CD14-positive monocyte (primary cell): ENCODE measurements at regions not wholly inside any gene's neighbourhood (a gene's known extent, or its start where the extent isn't known, plus 50 kb on each side); places are given as distances from the start of the nearest gene placed in this dataset.

Source experiments
- DNase-seq, 3 donors: peaks; one replicate each; pipeline ENCODE4 v3.0.0-alpha.2; 2011 to 2022
- H2AFZ ChIP-seq: 2 replicates; pipeline ENCODE4 v1.6.0; 2012; ENCODE audit warnings: mild to moderate bottlenecking, low read depth, low read length, inconsistent platforms; ENCODE audit not compliant: insufficient read depth, poor library complexity, severe bottlenecking
- H3K27ac ChIP-seq, 2 donors: 1 replicate in 1 of 2; 2 replicates in 1 of 2; pipeline ENCODE4 v1.5.1; 2012 to 2013; ENCODE audit warnings: low read length in 2 of 2, control low read depth in 1 of 2, inconsistent platforms in 1 of 2, low read depth in 1 of 2, mild to moderate bottlenecking in 1 of 2
- H3K27me3 ChIP-seq, 2 donors: one replicate each; pipeline versions ENCODE4 v1.6.0 to v1.6.1; 2011 to 2013; ENCODE audit warnings: low read length in 2 of 2; ENCODE audit not compliant: control insufficient read depth in 2 of 2, insufficient read depth in 2 of 2
- H3K36me3 ChIP-seq, 2 donors: replicated peaks in 1 of 2; 1 replicate in 1 of 2; 2 replicates in 1 of 2; pipeline versions ENCODE4 v1.5.1 to v1.6.1; 2012 to 2013; ENCODE audit warnings: low read length in 2 of 2, control low read depth in 1 of 2, inconsistent platforms in 1 of 2, mild to moderate bottlenecking in 1 of 2; ENCODE audit not compliant: insufficient read depth in 2 of 2, control insufficient read depth in 1 of 2
- H3K4me1 ChIP-seq, 2 donors: 1 replicate in 1 of 2; 2 replicates in 1 of 2; pipeline versions ENCODE4 v1.5.1 to v1.6.1; 2012 to 2013; ENCODE audit warnings: low read length in 2 of 2, control low read depth in 1 of 2, inconsistent platforms in 1 of 2, mild to moderate bottlenecking in 1 of 2, moderate library complexity in 1 of 2; ENCODE audit not compliant: insufficient read depth in 2 of 2, control insufficient read depth in 1 of 2
- H3K4me2 ChIP-seq: replicated peaks from 2 replicates; pipeline ENCODE3; 2012; ENCODE audit warnings: low read length, moderate library complexity, mild to moderate bottlenecking; ENCODE audit not compliant: poor library complexity, severe bottlenecking; ENCODE audit errors: extremely low read depth
- H3K4me3 ChIP-seq, 3 experiments: fragments of 200-600 bp in 1 of 3; sonication (generic) in 1 of 3; replicated peaks in 1 of 3; 1 replicate in 2 of 3; 2 replicates in 1 of 3; pipeline ENCODE4 v1.5.1; 2011 to 2013; ENCODE audit warnings: low read length in 3 of 3, mild to moderate bottlenecking in 3 of 3, control low read depth in 2 of 3, low read depth in 2 of 3, inconsistent platforms in 1 of 3, moderate library complexity in 1 of 3
- H3K79me2 ChIP-seq: 2 replicates; pipeline ENCODE4 v1.6.0; 2012; ENCODE audit warnings: mild to moderate bottlenecking, control low read depth, inconsistent platforms, low read length, moderate library complexity; ENCODE audit not compliant: insufficient read depth
- H3K9ac ChIP-seq: 2 replicates; pipeline ENCODE4 v1.6.0; 2017; ENCODE audit warnings: low read length, mild to moderate bottlenecking; ENCODE audit not compliant: insufficient read depth, poor library complexity, severe bottlenecking
- H3K9me3 ChIP-seq, 2 donors: replicated peaks in 1 of 2; 1 replicate in 1 of 2; 2 replicates in 1 of 2; pipeline versions ENCODE4 v1.5.1 to v1.6.1; 2012 to 2013; ENCODE audit warnings: low read length in 2 of 2, control low read depth in 1 of 2; ENCODE audit not compliant: control insufficient read depth in 1 of 2, insufficient read depth in 1 of 2
- H4K20me1 ChIP-seq: 2 replicates; pipeline ENCODE4 v1.6.0; 2012; ENCODE audit warnings: mild to moderate bottlenecking, low read length, control low read depth, moderate library complexity; ENCODE audit not compliant: insufficient read depth
- H3K27ac Mint-ChIP-seq, 7 donors: one replicate each; pipeline ENCODE4 v1.8.0; 2020; ENCODE audit warnings: mild to moderate bottlenecking in 7 of 7, mixed read lengths in 7 of 7, moderate library complexity in 6 of 7, inconsistent platforms in 2 of 7
- H3K27me3 Mint-ChIP-seq, 3 donors: one replicate each; pipeline ENCODE4 v1.8.0; 2021 to 2022; ENCODE audit warnings: low read depth in 3 of 3, mild to moderate bottlenecking in 3 of 3, mixed read lengths in 3 of 3, moderate library complexity in 3 of 3, inconsistent platforms in 1 of 3
- H3K36me3 Mint-ChIP-seq, 2 donors: one replicate each; pipeline ENCODE4 v1.8.0; 2020; ENCODE audit warnings: mixed read lengths in 2 of 2, inconsistent platforms in 1 of 2, mild to moderate bottlenecking in 1 of 2
- H3K4me1 Mint-ChIP-seq: one replicate; pipeline ENCODE4 v1.8.0; 2020; ENCODE audit warnings: mild to moderate bottlenecking, mixed read lengths
- H3K4me3 Mint-ChIP-seq, 2 donors: one replicate each; pipeline ENCODE4 v1.8.0; 2020; ENCODE audit warnings: mild to moderate bottlenecking in 2 of 2, mixed read lengths in 2 of 2, moderate library complexity in 1 of 2
- H3K9me3 Mint-ChIP-seq, 7 donors: one replicate each; pipeline ENCODE4 v1.8.0; 2020 to 2022; ENCODE audit warnings: mixed read lengths in 7 of 7, mild to moderate bottlenecking in 6 of 7, moderate library complexity in 6 of 7, inconsistent platforms in 2 of 7
- WGBS: methylation state at CpG from one replicate; pipeline ENCODE4 v1.1.5; 2013; ENCODE audit warnings: missing lambda C conversion rate; ENCODE audit not compliant: insufficient coverage; 5-methylcytosine and 5-hydroxymethylcytosine counted together
- intact Hi-C, 2 donors: fragments of 100-400 bp; cut with micrococcal nuclease; formaldehyde crosslinking; loops; one replicate each; pipeline versions ENCODE4 v1.15.0 to v1.15.1; 2023
- TF ChIP-seq, protein P1 (sequence below): fragments of 200-600 bp; IDR thresholded peaks from one replicate; pipeline ENCODE4 v1.8.0; 2022; ENCODE audit warnings: antibody characterized with exemption, mild to moderate bottlenecking

DNA sequence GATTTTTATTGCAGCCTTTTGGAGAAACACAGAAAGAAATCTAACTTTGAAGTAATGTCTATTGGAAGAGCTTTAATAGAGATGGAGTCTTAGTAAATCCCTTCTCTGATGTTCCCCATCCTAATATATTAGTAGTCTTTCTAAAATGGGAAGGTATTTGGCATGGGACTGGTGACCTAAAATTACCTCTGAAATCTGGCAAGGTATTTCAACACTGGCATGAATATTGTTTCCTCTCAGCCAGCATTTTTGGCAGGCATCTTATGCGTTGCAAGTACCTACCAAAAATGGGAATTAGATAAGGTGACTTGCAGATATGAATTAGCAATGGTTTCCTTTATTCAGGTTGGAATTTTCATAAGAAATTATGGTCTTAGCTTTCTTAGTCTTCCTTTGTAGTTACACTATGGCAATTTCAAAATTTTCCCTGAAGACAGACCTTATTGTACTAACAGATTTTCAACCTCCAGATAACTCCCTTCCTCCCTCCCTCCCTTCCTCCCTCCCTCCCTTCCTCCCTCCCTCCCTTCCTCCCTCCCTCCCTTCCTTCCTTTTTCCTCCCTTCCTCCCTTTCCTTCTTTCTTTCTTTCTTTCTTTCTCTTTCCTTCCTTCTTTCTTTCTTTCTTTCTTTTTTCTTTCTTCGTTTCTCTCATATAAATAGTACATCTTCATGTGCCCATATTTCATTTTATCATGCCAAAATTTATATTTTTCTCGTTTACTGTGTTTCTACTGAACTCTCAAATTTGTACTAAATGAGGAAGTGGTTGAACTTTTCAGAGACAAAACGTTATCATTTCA lies 168.2 kb upstream of the KCNMB2 start:
- peaks cover 0 to 1% (median 0%) of the 10 kb centered on the region in 3 donors for H3K27me3 Mint-ChIP-seq
- H3K27ac Mint-ChIP-seq = peak overlapping the region in 1 of 7 donors; percentile 49

DNA sequence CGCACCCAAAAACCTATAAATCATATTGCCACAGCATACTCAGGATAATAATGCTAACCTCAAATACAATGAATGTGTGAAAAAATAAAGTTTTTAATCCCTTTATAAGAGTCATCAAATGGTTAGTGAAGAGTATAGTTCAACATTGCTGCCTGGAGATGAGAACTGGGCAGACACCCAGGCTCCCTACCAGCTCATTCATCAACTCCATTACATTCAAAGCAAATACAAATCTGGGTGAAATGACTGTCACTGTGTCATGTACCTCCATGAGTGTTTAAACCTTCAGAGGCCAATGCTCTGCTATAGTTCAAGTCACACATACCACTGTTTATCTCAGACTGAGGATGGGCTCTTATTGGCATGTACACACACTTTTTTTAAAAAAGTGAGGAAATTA lies 167.2 kb upstream of the KCNMB2 start:
- no peak overlapping the region for H3K4me3 ChIP-seq
- Mint-ChIP-seq H3K27me3 (peaks cover 0 to 1% (median 0%) of the 10 kb centered on the region in 3 donors), H3K4me3 (no peak overlapping the region), H3K4me1 (no peaks in the 10 kb centered on the region), H3K27ac (peak overlapping the region in 1 of 7 donors; percentile 40), H3K36me3 (no peaks in the 10 kb centered on the region), H3K9me3 (peaks cover 3 to 9% (median 7%) of the 10 kb centered on the region in 7 donors)
- no peak overlapping the region for H3K4me2 ChIP-seq
- H2AFZ ChIP-seq = no peak overlapping the region
- H3K27me3 ChIP-seq = no peaks in the 10 kb centered on the region
- H3K27ac ChIP-seq = no peak overlapping the region
- no peaks in the 10 kb centered on the region for H3K36me3 ChIP-seq
- no CpG with 5 or more reads among the region's 1 CpG for WGBS
- no peaks in the 10 kb centered on the region for H3K79me2 ChIP-seq
- TF ChIP-seq, protein P1, sequence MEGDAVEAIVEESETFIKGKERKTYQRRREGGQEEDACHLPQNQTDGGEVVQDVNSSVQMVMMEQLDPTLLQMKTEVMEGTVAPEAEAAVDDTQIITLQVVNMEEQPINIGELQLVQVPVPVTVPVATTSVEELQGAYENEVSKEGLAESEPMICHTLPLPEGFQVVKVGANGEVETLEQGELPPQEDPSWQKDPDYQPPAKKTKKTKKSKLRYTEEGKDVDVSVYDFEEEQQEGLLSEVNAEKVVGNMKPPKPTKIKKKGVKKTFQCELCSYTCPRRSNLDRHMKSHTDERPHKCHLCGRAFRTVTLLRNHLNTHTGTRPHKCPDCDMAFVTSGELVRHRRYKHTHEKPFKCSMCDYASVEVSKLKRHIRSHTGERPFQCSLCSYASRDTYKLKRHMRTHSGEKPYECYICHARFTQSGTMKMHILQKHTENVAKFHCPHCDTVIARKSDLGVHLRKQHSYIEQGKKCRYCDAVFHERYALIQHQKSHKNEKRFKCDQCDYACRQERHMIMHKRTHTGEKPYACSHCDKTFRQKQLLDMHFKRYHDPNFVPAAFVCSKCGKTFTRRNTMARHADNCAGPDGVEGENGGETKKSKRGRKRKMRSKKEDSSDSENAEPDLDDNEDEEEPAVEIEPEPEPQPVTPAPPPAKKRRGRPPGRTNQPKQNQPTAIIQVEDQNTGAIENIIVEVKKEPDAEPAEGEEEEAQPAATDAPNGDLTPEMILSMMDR = no peak
- H4K20me1 ChIP-seq = no peaks in the 10 kb centered on the region
- no peak overlapping the region for H3K9ac ChIP-seq
- H3K4me1 ChIP-seq = no peaks in the 10 kb centered on the region
- no peak for DNase-seq
- intact Hi-C loops = no loop called here
- no peaks in the 10 kb centered on the region for H3K9me3 ChIP-seq

More for the DNA sequence above, 168.2 kb upstream of the KCNMB2 start:
- no peak for DNase-seq
- Histone ChIP-seq H3K4me3 (no peak overlapping the region), H3K36me3 (no peaks in the 10 kb centered on the region), H3K27ac (no peak overlapping the region), H3K27me3 (no peaks in the 10 kb centered on the region), H3K4me2 (no peak overlapping the region), H4K20me1 (no peaks in the 10 kb centered on the region), H2AFZ (no peak overlapping the region), H3K9me3 (no peaks in the 10 kb centered on the region), H3K9ac (no peak overlapping the region), H3K4me1 (no peaks in the 10 kb centered on the region), H3K79me2 (no peaks in the 10 kb centered on the region)
- H3K9me3 Mint-ChIP-seq = peaks cover 6 to 18% (median 10%) of the 10 kb centered on the region in 7 donors
- H3K4me1 Mint-ChIP-seq = no peaks in the 10 kb centered on the region
- WGBS = no CpG with 5 or more reads among the region's 4 CpGs
- no peak overlapping the region for H3K4me3 Mint-ChIP-seq
- TF ChIP-seq, protein P1 = no peak
- H3K36me3 Mint-ChIP-seq = no peaks in the 10 kb centered on the region
- intact Hi-C loops = no loop called here
